Pancreas (tissue), 10 donors: ENCODE measurements at regions not wholly inside any gene's neighbourhood (a gene's known extent, or its start where the extent isn't known, plus 50 kb on each side); places are given as distances from the start of the nearest gene placed in this dataset.
A peak's percentile ranks its signal among the peaks of the same experiment; 100 is the strongest.

Experiments used
- ATAC-seq, 4 donors: fragments of 200-7000 bp; cut with Tn5 transposase; one replicate each; pipeline versions ENCODE4 v1.8.0 to v1.9.1; 2020; ENCODE audit warnings: mild to moderate bottlenecking in 4 of 4, moderate library complexity in 4 of 4
- DNase-seq, 6 donors: peaks; one replicate each; pipeline ENCODE4 v3.0.0-alpha.2; 2020
- FAIRE-seq: peaks from 2 replicates; lab custom pipeline; 2012; peaks lifted over from hg19 to GRCh38; lab: Jason Lieb, UNC
- H3K27ac ChIP-seq, 4 donors: fragments of 200-600 bp; sonication (generic); 1 replicate in 3 of 4; 2 replicates in 1 of 4; pipeline versions ENCODE4 v1.5.0 to v1.8.0; 2020
- H3K27me3 ChIP-seq, 4 donors: fragments of 200-600 bp; one replicate each; pipeline ENCODE4 v1.8.0; 2021
- H3K36me3 ChIP-seq, 3 donors: fragments of 200-600 bp; sonication (generic) in 1 of 3; one replicate each; pipeline versions ENCODE4 v1.5.0 to v1.8.0; 2020 to 2021
- H3K4me1 ChIP-seq, 3 donors: fragments of 200-600 bp; one replicate each; pipeline ENCODE4 v1.8.0; 2021
- H3K4me3 ChIP-seq, 4 donors: fragments of 200-600 bp; sonication (generic) in 2 of 4; one replicate each; pipeline versions ENCODE4 v1.5.0 to v1.8.0; 2020 to 2021
- H3K9me3 ChIP-seq, 4 donors: fragments of 200-600 bp; one replicate each; pipeline ENCODE4 v1.8.0; 2021
- WGBS, 2 donors: extraction: QIAGEN DNeasy Blood & Tissue Kit; methylation state at CpG; one replicate each; pipeline ENCODE4 v1.1.7; 2013; 5-methylcytosine and 5-hydroxymethylcytosine counted together
- intact Hi-C, 3 donors: fragments of 100-400 bp; cut with DNase I; formaldehyde crosslinking; loops; one replicate each; pipeline versions ENCODE4 v1.11.1 to v1.14.2; 2022
- TF ChIP-seq, protein P1 (sequence below), 4 donors: fragments of 200-600 bp; sonication (generic) in 3 of 4; IDR thresholded peaks; one replicate each; pipeline versions ENCODE4 v1.5.0 to v1.8.0; 2021; ENCODE audit warnings: antibody characterized with exemption in 4 of 4
- donor health status: healthy with polysubstance abuse.
- donor health status: DM: no; HTN: no; CAD: no; lungs with moderate emphysema.
- donor health status: DM: no; HTN: no; CAD: no.
- donor health status: control.
- donor health status: control.
- donor health status: Bipolar disorder and iron deficiency.
- donor health status: DM: yes; HTN: yes; CAD: no.
- donor health status: DM: no; HTN: no; CAD: no.
- donor health status: DM: no; HTN: no; CAD: no.
- donor health status: DM: yes; HTN: yes; CAD: no.

DNA sequence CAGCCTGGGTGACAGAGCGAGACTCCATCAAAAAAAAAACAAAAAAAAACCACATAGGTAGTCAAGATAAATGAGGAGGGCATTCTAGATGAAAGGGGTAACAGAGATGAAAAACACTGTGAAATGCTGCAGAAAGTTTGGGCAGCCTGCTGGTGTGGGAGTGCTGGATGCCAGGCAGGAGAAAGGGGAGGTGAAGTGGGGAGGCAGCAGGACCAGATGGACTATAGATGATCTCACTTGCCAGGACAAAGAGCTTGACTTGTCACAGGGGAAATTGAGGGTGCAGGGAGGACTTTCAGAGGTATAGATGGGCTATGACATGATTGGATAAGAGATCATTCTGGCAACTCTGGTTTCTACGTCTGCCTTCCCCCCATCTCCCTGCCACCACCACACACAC is 519.7 kb upstream of the ZFP42 start:
- FAIRE-seq (no peak), DNase-seq (no peak), ATAC-seq (no peak)
- Histone ChIP-seq H3K27ac (no peak overlapping the region), H3K36me3 (no peaks in the 10 kb centered on the region), H3K27me3 (no peaks in the 10 kb centered on the region), H3K4me1 (no peaks in the 10 kb centered on the region), H3K4me3 (no peak overlapping the region), H3K9me3 (no peaks in the 10 kb centered on the region)
- TF ChIP-seq, protein P1, sequence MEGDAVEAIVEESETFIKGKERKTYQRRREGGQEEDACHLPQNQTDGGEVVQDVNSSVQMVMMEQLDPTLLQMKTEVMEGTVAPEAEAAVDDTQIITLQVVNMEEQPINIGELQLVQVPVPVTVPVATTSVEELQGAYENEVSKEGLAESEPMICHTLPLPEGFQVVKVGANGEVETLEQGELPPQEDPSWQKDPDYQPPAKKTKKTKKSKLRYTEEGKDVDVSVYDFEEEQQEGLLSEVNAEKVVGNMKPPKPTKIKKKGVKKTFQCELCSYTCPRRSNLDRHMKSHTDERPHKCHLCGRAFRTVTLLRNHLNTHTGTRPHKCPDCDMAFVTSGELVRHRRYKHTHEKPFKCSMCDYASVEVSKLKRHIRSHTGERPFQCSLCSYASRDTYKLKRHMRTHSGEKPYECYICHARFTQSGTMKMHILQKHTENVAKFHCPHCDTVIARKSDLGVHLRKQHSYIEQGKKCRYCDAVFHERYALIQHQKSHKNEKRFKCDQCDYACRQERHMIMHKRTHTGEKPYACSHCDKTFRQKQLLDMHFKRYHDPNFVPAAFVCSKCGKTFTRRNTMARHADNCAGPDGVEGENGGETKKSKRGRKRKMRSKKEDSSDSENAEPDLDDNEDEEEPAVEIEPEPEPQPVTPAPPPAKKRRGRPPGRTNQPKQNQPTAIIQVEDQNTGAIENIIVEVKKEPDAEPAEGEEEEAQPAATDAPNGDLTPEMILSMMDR (IDR thresholded peaks at IDR 0.05) = no peak
- intact Hi-C loops = no loop called here
- WGBS, 2 donors = 90 to 93% methylated on average over 2 of the region's 2 CpGs

DNA sequence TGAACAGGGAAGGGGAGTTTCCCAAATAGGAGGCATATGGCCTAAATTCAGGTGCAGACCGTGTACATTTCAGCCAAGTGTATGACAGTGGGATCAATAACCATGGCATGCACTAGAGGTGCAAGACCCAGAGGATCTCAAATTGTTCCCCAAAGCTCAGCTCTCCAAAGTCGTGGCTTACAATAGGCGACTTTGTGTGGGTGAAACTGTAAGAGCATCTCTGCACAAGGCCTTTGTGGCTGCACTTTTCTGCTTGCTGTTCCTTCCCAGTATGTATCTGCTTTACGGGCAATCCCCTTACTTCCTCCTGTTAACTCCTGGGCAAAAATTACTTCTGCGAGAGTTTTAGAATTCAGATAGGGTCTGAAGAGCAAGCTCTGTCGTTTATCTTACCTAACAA is 518.3 kb upstream of the ZFP42 start:
- TF ChIP-seq, protein P1 (IDR thresholded peaks at IDR 0.05) = no peak
- Histone ChIP-seq H3K9me3 (no peaks in the 10 kb centered on the region), H3K4me1 (no peaks in the 10 kb centered on the region), H3K36me3 (no peaks in the 10 kb centered on the region), H3K4me3 (no peak overlapping the region), H3K27ac (no peak overlapping the region), H3K27me3 (no peaks in the 10 kb centered on the region)
- DNase-seq (no peak), ATAC-seq (no peak), FAIRE-seq (no peak)
- intact Hi-C loops = no loop called here
- 52 to 59% methylated on average over 6 of the region's 6 CpGs for WGBS, 2 donors

DNA sequence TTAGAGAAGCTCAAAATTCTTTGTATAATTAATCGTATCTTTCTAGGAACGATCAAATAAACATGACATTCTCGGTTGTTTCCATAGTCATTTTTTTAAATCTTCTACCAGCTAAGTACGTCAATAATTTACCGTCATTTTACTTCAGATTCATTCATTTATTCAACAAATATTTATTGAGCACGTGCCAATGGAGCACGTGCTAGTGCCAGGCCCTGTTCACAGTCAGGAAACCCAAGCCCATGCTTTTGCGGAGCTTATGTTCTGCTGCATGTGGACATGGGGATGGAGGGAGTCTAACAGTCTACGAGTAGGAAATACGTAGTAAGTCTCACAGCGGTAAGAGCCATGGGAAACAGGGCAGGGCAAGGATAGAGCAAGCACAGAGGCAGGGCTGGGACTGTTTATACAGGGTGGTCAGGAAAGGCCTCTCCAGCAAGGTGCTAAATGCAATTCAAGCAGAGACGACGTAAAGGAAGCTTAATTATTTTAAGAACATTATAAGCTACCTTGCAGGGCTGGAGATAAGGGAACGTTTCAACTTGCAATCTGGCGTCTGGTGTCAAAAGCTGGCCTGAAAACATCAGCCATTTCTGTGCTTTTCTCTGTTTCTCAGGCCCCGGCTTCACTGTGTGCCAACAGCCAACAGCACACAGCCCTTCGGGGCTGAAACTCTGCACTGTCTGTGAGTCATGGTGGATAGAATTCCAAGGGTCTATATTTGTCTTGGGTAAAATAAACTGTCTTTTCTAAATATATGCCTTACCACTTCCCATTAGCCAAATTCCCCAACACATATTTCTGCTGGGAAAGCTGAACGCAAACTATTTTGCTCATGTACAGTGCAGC is 517.1 kb upstream of the ZFP42 start:
- ATAC-seq (peak in 1 of 4 donors; percentile 27), DNase-seq (no peak), FAIRE-seq (no peak)
- Histone ChIP-seq H3K27me3 (no peaks in the 10 kb centered on the region), H3K4me3 (no peak overlapping the region), H3K36me3 (no peaks in the 10 kb centered on the region), H3K27ac (no peak overlapping the region), H3K4me1 (no peaks in the 10 kb centered on the region), H3K9me3 (no peaks in the 10 kb centered on the region)
- intact Hi-C loops = no loop called here
- TF ChIP-seq, protein P1 (IDR thresholded peaks at IDR 0.05) = no peak
- WGBS, 2 donors = 57 to 63% methylated on average over 18 of the region's 18 CpGs

DNA sequence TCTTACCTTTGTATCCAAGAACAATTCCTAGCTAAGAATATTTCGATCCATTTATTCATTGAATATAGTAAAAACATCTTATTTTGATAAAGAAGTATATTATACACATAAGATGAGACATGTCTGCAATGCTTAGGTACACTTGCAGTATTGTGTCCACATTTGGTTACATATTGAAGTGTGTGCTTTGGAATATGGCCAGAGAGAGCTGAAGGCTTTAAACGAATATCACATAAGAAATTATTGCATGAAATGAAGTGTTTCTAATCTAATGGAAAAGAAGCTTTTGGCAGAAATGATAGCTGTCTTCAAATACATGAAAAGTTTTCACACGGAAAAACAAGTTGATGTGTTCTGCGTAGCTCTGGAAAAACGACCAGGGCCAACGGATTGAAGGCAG is 516.1 kb upstream of the ZFP42 start:
- H3K4me3 ChIP-seq = no peak overlapping the region
- H3K36me3 ChIP-seq = no peaks in the 10 kb centered on the region
- H3K4me1 ChIP-seq = no peaks in the 10 kb centered on the region
- H3K27ac ChIP-seq = no peak overlapping the region
- no peaks in the 10 kb centered on the region for H3K9me3 ChIP-seq
- ATAC-seq = no peak
- 52 to 64% methylated on average over 6 of the region's 6 CpGs for WGBS, 2 donors
- H3K27me3 ChIP-seq = no peaks in the 10 kb centered on the region
- intact Hi-C loops = no loop called here
- no peak for FAIRE-seq
- no peak for DNase-seq
- TF ChIP-seq, protein P1 (IDR thresholded peaks at IDR 0.05) = no peak
